Smooth muscle cell (in vitro differentiated cells): ENCODE measurements at regions not wholly inside any gene's neighbourhood (a gene's known extent, or its start where the extent isn't known, plus 50 kb on each side); places are given as distances from the start of the nearest gene placed in this dataset.

ENCODE experiments used
- DNase-seq: peaks from one replicate; lab custom pipeline; 2025; ENCODE audit not compliant: unreplicated experiment; lab: John Stamatoyannopoulos, UW
- H2AFZ ChIP-seq: fragments of 200-600 bp; sonication (generic); 2 replicates; pipeline ENCODE4 v1.6.0; 2016; ENCODE audit warnings: antibody characterized with exemption, low read depth, mild to moderate bottlenecking
- H3F3A ChIP-seq: fragments of 200-600 bp; sonication (generic); 2 replicates; pipeline ENCODE4 v1.6.0; 2017; ENCODE audit warnings: antibody characterized with exemption, low read depth
- H3K27ac ChIP-seq: fragments of 200-600 bp; sonication (generic); 2 replicates; pipeline ENCODE4 v1.5.1; 2016; ENCODE audit warnings: low read depth, mild to moderate bottlenecking
- H3K27me3 ChIP-seq: fragments of 200-600 bp; sonication (generic); 2 replicates; pipeline ENCODE4 v1.6.1; 2016; ENCODE audit warnings: low read depth, mild to moderate bottlenecking
- H3K36me3 ChIP-seq: fragments of 200-600 bp; sonication (generic); 2 replicates; pipeline ENCODE4 v1.5.1; 2016; ENCODE audit warnings: low read depth
- H3K4me1 ChIP-seq: fragments of 200-600 bp; sonication (generic); 2 replicates; pipeline ENCODE4 v1.5.1; 2016; ENCODE audit warnings: low read depth
- H3K4me2 ChIP-seq: fragments of 200-600 bp; sonication (generic); 2 replicates; pipeline ENCODE4 v1.6.0; 2016; ENCODE audit warnings: mild to moderate bottlenecking
- H3K4me3 ChIP-seq: fragments of 200-600 bp; sonication (generic); 2 replicates; pipeline ENCODE4 v1.5.1; 2016; ENCODE audit warnings: mild to moderate bottlenecking
- H3K79me2 ChIP-seq: fragments of 200-600 bp; sonication (generic); 2 replicates; pipeline ENCODE4 v1.6.0; 2016; ENCODE audit warnings: low read depth, mild to moderate bottlenecking
- H3K9ac ChIP-seq: fragments of 200-600 bp; sonication (generic); 2 replicates; pipeline ENCODE4 v1.6.0; 2016; ENCODE audit warnings: low read depth
- H3K9me3 ChIP-seq: fragments of 200-600 bp; sonication (generic); replicated peaks from 2 replicates; pipeline ENCODE4 v1.5.1; 2016; ENCODE audit warnings: low read depth
- H4K20me1 ChIP-seq: fragments of 200-600 bp; sonication (generic); 2 replicates; pipeline ENCODE4 v1.6.0; 2016; ENCODE audit warnings: low read depth
- WGBS: methylation state at CpG from one replicate; pipeline ENCODE4 v1.1.7; 2016; ENCODE audit warnings: low lambda C conversion rate; 5-methylcytosine and 5-hydroxymethylcytosine counted together
- TF ChIP-seq, protein P1 (sequence below): fragments of 200-600 bp; sonication (generic); IDR thresholded peaks from 2 replicates; pipeline ENCODE4 v1.5.1; 2017; ENCODE audit warnings: borderline replicate concordance, mild to moderate bottlenecking, antibody characterized with exemption; ENCODE audit not compliant: insufficient read depth, poor library complexity, severe bottlenecking

- WGBS = 90% methylated on average over 5 of the region's 5 CpGs
- no peak overlapping the region for H3K4me2 ChIP-seq
These were observed 96.8 kb upstream of the C1orf21 start for GRCh38 chr1:184289825-184290550.

DNA sequence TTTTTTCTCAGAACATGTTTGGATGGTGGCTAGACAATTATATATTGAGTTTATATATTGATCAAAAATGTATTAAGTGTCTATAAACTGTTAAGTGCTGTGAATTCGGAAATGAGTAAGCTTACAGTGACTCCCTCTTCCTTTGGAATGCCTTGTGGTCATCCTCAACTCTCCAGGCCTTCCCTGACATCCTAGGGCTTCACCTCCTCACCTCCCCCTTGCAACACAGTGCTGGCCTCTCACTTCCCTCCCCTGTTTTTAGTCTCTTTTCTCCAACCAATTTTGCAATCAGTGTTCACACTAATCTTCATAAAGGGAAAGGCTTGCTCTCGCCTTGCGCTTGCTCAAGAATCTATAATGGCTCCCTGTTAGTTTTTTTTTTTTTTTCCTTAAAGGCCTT lies 95.1 kb upstream of the C1orf21 start:
- no peaks in the 10 kb centered on the region for H4K20me1 ChIP-seq
- H3K4me1 ChIP-seq = no peaks in the 10 kb centered on the region
- no peak overlapping the region for H3K27ac ChIP-seq
- DNase-seq = no peak
- H3K9ac ChIP-seq = no peak overlapping the region
- 91% methylated on average over 3 of the region's 3 CpGs for WGBS
- H3K4me2 ChIP-seq = no peak overlapping the region
- no peaks in the 10 kb centered on the region for H3K36me3 ChIP-seq
- H3K27me3 ChIP-seq = no peaks in the 10 kb centered on the region
- no peaks in the 10 kb centered on the region for H3K9me3 ChIP-seq
- no peak overlapping the region for H3K4me3 ChIP-seq
- H3K79me2 ChIP-seq = no peaks in the 10 kb centered on the region
- no peaks in the 10 kb centered on the region for H3F3A ChIP-seq
- H2AFZ ChIP-seq = no peak overlapping the region
- TF ChIP-seq, protein P1, sequence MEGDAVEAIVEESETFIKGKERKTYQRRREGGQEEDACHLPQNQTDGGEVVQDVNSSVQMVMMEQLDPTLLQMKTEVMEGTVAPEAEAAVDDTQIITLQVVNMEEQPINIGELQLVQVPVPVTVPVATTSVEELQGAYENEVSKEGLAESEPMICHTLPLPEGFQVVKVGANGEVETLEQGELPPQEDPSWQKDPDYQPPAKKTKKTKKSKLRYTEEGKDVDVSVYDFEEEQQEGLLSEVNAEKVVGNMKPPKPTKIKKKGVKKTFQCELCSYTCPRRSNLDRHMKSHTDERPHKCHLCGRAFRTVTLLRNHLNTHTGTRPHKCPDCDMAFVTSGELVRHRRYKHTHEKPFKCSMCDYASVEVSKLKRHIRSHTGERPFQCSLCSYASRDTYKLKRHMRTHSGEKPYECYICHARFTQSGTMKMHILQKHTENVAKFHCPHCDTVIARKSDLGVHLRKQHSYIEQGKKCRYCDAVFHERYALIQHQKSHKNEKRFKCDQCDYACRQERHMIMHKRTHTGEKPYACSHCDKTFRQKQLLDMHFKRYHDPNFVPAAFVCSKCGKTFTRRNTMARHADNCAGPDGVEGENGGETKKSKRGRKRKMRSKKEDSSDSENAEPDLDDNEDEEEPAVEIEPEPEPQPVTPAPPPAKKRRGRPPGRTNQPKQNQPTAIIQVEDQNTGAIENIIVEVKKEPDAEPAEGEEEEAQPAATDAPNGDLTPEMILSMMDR = no peak

More at GRCh38 chr1:184289825-184290550, 96.8 kb upstream of the C1orf21 start:
- Histone ChIP-seq H3F3A (no peaks in the 10 kb centered on the region), H3K27me3 (no peaks in the 10 kb centered on the region), H3K79me2 (no peaks in the 10 kb centered on the region), H3K9me3 (no peaks in the 10 kb centered on the region), H2AFZ (no peak overlapping the region), H3K4me3 (no peak overlapping the region), H3K36me3 (no peaks in the 10 kb centered on the region), H3K9ac (no peak overlapping the region), H4K20me1 (no peaks in the 10 kb centered on the region), H3K27ac (no peak overlapping the region), H3K4me1 (no peaks in the 10 kb centered on the region)
- DNase-seq = no peak
- TF ChIP-seq, protein P1 = no peak

- 93% methylated on average over 3 of the region's 3 CpGs for WGBS
- Histone ChIP-seq H3K27me3 (no peaks in the 10 kb centered on the region), H3K36me3 (no peaks in the 10 kb centered on the region), H3K27ac (no peak overlapping the region), H3F3A (no peaks in the 10 kb centered on the region), H2AFZ (no peak overlapping the region), H3K4me1 (no peaks in the 10 kb centered on the region), H3K9ac (no peak overlapping the region), H3K9me3 (no peaks in the 10 kb centered on the region), H3K4me3 (no peak overlapping the region), H3K4me2 (no peak overlapping the region), H4K20me1 (no peaks in the 10 kb centered on the region), H3K79me2 (no peaks in the 10 kb centered on the region)
- no peak for DNase-seq
- TF ChIP-seq, protein P1 = no peak
These were observed 94.7 kb upstream of the C1orf21 start for GRCh38 chr1:184292101-184292500.

DNA sequence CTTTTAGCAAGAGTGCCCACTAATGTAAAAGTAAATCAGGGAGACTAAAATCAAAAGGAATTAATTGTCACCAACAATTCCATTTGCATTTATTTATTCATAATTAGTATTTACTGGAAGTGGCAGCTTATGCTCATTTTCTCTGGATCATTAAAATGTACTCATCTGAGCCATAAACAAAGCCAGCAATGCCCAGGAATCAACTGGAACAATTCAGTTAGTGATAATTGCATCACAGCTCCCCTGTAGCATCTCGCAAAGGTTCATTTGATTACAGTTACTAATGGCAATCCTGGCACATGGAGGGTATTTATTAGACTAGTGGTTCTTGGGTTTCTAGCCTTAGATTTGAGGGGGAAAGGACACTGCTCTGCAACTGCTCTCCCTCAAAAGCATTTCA lies 92.7 kb upstream of the C1orf21 start:
- H3K79me2 ChIP-seq = no peaks in the 10 kb centered on the region
- peaks cover 10% of the 10 kb centered on the region for H3K4me1 ChIP-seq
- TF ChIP-seq, protein P1 = no peak
- H3K27ac ChIP-seq = no peak overlapping the region
- no peak overlapping the region for H3K4me2 ChIP-seq
- H3K9ac ChIP-seq = no peak overlapping the region
- H3K27me3 ChIP-seq = no peaks in the 10 kb centered on the region
- DNase-seq = no peak
- H4K20me1 ChIP-seq = no peaks in the 10 kb centered on the region
- H2AFZ ChIP-seq = no peak overlapping the region
- H3K36me3 ChIP-seq = no peaks in the 10 kb centered on the region
- no peaks in the 10 kb centered on the region for H3K9me3 ChIP-seq
- WGBS = 96% methylated on average over 1 of the region's 1 CpG
- no peak overlapping the region for H3K4me3 ChIP-seq
- H3F3A ChIP-seq = no peaks in the 10 kb centered on the region
